ENCODE measurements at regions not wholly inside any gene's neighbourhood (a gene's known extent, or its start where the extent isn't known, plus 50 kb on each side); places are given as distances from the start of the nearest gene placed in this dataset.

GRCh38 chr13:91284335-91284734, 63.2 kb upstream of the MIR17HG start:
- DNase-seq: no peak

DNA sequence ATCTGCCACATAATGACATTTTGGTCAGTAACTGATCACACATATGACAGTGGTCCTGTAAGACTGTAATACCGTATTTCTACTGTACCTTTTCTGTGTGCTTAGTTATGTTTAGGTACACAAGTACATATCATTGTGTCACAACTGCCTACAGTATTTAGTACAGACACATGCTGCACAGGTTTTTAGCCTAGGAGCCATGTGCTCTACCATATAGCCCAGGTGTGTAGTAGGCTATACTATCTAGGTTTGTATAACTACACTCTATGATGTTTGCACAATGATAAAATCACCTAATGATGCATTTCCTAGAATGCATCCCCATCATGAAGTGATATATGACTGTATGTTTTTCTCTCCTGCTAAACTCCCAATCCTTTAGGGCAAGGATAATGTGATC, 61.2 kb upstream of the MIR17HG start:
- no peak for DNase-seq

GRCh38 chr13:91291078-91291477, 56.4 kb upstream of the MIR17HG start:
- DNase-seq: no peak

DNA sequence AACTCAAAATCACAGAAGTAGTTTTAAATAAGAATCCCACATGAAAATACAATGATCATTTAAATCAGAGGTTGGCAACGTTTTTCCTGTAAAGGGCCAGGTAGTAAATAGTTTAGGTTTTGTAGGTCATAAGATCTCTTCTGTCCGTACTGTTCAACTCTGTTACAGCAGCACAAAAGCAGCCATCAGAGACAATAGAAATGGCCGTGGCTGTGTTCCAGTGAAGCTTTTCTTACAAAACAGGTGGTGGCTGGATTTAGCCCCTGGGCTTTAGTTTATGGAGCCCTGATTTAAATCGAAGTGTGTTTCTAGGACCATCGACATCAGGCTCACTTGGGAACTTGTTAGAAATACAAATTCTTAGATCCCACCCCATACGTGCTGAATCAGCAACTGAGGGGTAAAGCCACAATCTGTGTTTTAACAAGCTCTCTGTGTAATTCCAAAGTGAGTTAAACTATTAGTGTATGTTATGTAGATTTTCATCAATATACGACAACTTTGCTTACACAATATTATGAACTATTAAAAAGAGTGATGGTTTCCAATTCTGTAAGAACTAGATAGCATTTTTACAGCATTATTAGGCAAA, 54.8 kb upstream of the MIR17HG start:
- no peak for DNase-seq

- DNase-seq: no peak
Observed at GRCh38 chr13:91295712-91296410, 51.6 kb upstream of the MIR17HG start.

GRCh38 chr13:91297503-91297902, 50.0 kb upstream of the MIR17HG start:
- DNase-seq: no peak

Measured in activated T-cell treated with anti-CD3 and anti-CD28 coated beads, Interleukin-2, amount 50 U/mL, for 48 hours (primary cell).